SK-N-SH treated with all-trans-retinoic acid at 6 μM for 48 hours (cell line): ENCODE measurements at regions not wholly inside any gene's neighbourhood (a gene's known extent, or its start where the extent isn't known, plus 50 kb on each side); places are given as distances from the start of the nearest gene placed in this dataset.

Source experiments
- ESRRG ChIP-seq: fragments of 250-450 bp; sonication (Bioruptor Pico); IDR thresholded peaks from 2 replicates; pipeline ENCODE4 v1.6.1; 2021; ENCODE audit warnings: mild to moderate bottlenecking
- GLIS3 ChIP-seq: fragments of 250-450 bp; sonication (Bioruptor Pico); IDR thresholded peaks from 2 replicates; pipeline ENCODE4 v1.5.0; 2020; ENCODE audit warnings: mild to moderate bottlenecking, moderate library complexity
- RARB ChIP-seq: fragments of 250-450 bp; sonication (Bioruptor Pico); IDR thresholded peaks from 2 replicates; pipeline ENCODE4 v1.8.0; 2021; ENCODE audit warnings: mild to moderate bottlenecking, moderate library complexity
- ZNF8 ChIP-seq: fragments of 450-650 bp; formaldehyde crosslinking; IDR thresholded peaks from 2 replicates; pipeline ENCODE4 v1.5.0; 2020; ENCODE audit warnings: mild to moderate bottlenecking, moderate library complexity
- TF ChIP-seq, protein P1 (sequence below): fragments of 250-450 bp; sonication (Bioruptor Pico); IDR thresholded peaks from 2 replicates; pipeline ENCODE4 v1.5.0; 2020; ENCODE audit warnings: mild to moderate bottlenecking, moderate library complexity
- TF ChIP-seq, protein P2 (sequence below): fragments of 250-450 bp; sonication (Bioruptor Pico); IDR thresholded peaks from 2 replicates; pipeline ENCODE4 v1.8.0; 2020; ENCODE audit warnings: mild to moderate bottlenecking, moderate library complexity, borderline replicate concordance

DNA sequence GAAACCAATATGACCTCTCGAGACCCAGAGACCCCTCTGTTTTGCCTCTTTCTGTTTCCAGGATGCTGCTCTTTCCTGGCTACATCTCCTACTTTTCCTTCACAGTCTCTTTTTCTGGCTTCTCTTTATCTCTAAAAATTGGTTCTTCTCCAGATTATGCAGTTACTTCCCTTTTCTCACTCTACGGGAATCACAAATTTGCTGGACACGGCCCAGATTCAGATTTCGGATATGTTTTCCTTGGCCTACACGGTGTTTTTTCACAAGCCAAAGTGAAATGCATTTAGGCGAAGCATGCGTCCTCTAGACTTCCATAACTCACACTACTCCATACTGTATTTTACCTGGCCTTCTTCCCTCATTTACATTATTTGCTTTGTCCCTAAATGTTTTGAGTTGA lies 214.7 kb upstream of the MIR17HG start:
- TF ChIP-seq GLIS3 (no peak), RARB (no peak), ESRRG (CRISPR knock-in tag) (no peak), ZNF8 (CRISPR knock-in tag) (no peak)
- TF ChIP-seq, protein P1, sequence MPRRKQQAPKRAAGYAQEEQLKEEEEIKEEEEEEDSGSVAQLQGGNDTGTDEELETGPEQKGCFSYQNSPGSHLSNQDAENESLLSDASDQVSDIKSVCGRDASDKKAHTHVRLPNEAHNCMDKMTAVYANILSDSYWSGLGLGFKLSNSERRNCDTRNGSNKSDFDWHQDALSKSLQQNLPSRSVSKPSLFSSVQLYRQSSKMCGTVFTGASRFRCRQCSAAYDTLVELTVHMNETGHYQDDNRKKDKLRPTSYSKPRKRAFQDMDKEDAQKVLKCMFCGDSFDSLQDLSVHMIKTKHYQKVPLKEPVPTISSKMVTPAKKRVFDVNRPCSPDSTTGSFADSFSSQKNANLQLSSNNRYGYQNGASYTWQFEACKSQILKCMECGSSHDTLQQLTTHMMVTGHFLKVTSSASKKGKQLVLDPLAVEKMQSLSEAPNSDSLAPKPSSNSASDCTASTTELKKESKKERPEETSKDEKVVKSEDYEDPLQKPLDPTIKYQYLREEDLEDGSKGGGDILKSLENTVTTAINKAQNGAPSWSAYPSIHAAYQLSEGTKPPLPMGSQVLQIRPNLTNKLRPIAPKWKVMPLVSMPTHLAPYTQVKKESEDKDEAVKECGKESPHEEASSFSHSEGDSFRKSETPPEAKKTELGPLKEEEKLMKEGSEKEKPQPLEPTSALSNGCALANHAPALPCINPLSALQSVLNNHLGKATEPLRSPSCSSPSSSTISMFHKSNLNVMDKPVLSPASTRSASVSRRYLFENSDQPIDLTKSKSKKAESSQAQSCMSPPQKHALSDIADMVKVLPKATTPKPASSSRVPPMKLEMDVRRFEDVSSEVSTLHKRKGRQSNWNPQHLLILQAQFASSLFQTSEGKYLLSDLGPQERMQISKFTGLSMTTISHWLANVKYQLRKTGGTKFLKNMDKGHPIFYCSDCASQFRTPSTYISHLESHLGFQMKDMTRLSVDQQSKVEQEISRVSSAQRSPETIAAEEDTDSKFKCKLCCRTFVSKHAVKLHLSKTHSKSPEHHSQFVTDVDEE = no peak
- TF ChIP-seq, protein P2, sequence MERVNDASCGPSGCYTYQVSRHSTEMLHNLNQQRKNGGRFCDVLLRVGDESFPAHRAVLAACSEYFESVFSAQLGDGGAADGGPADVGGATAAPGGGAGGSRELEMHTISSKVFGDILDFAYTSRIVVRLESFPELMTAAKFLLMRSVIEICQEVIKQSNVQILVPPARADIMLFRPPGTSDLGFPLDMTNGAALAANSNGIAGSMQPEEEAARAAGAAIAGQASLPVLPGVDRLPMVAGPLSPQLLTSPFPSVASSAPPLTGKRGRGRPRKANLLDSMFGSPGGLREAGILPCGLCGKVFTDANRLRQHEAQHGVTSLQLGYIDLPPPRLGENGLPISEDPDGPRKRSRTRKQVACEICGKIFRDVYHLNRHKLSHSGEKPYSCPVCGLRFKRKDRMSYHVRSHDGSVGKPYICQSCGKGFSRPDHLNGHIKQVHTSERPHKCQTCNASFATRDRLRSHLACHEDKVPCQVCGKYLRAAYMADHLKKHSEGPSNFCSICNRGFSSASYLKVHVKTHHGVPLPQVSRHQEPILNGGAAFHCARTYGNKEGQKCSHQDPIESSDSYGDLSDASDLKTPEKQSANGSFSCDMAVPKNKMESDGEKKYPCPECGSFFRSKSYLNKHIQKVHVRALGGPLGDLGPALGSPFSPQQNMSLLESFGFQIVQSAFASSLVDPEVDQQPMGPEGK (CRISPR knock-in tag) = no peak
